Nephron (organoid): ENCODE measurements at regions not wholly inside any gene's neighbourhood (a gene's known extent, or its start where the extent isn't known, plus 50 kb on each side); places are given as distances from the start of the nearest gene placed in this dataset.
A peak's percentile ranks its signal among the peaks of the same experiment; 100 is the strongest.
"Not testable (repeated sequence)": the region's sequence is repeated elsewhere in the genome, so short reads cannot be mapped to it uniquely, and the experiment has no call there.

Experiments used
- H3K27ac Mint-ChIP-seq, 3 experiments: 2 replicates each; pipeline ENCODE4 v1.8.0; 2020; ENCODE audit warnings: mixed read lengths in 3 of 3, mild to moderate bottlenecking in 2 of 3, moderate library complexity in 1 of 3
- H3K27me3 Mint-ChIP-seq: 2 replicates; pipeline ENCODE4 v1.8.0; 2021; ENCODE audit warnings: low read depth, mild to moderate bottlenecking, moderate library complexity, mixed read lengths
- H3K36me3 Mint-ChIP-seq: 2 replicates; pipeline ENCODE4 v1.8.0; 2020; ENCODE audit warnings: low read depth, mixed read lengths
- H3K4me1 Mint-ChIP-seq: 2 replicates; pipeline ENCODE4 v1.8.0; 2020; ENCODE audit warnings: mixed read lengths
- H3K4me3 Mint-ChIP-seq, 3 experiments: 2 replicates each; pipeline ENCODE4 v1.8.0; 2020; ENCODE audit warnings: mild to moderate bottlenecking in 3 of 3, mixed read lengths in 3 of 3, moderate library complexity in 2 of 3
- H3K9me3 Mint-ChIP-seq: 2 replicates; pipeline ENCODE4 v1.8.0; 2020; ENCODE audit warnings: mixed read lengths
- CTCF ChIP-seq, 3 experiments: fragments of 200-600 bp; sonication (generic); IDR thresholded peaks; one replicate each; pipeline ENCODE4 v1.5.0; 2021; ENCODE audit warnings: antibody characterized with exemption in 3 of 3; ENCODE audit not compliant: unreplicated experiment in 3 of 3

GRCh38 chr19:14328406-14328805 is 52.8 kb upstream of the ADGRE5 start:
- no peak overlapping the region for H3K27ac Mint-ChIP-seq
- no peak for TF ChIP-seq CTCF (IDR thresholded peaks at IDR 0.05; ENCODE audit: unreplicated experiment in 3 of 3)

DNA sequence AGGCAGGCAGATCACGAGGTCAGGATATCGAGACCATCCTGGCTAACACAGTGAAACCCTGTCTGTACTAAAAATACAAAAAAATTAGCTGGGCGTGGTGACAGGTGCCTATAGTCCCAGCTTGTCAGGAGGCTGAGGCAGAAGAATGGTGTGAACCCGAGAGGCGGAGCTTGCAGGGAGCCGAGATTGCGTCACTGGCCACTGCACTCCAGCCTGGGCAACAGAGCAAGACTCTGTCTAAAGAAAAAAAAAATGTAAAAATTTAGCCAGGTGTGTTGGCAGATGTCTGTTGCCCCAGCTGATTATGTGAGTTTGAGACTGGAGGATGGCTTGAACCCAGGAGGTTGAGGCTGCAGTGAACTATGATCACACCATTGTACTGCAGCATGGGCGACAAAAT is 54.2 kb upstream of the ADGRE5 start:
- not testable (repeated sequence) for H3K9me3 Mint-ChIP-seq, H3K4me3 Mint-ChIP-seq, H3K36me3 Mint-ChIP-seq, H3K4me1 Mint-ChIP-seq, H3K27ac Mint-ChIP-seq, H3K27me3 Mint-ChIP-seq

More at GRCh38 chr19:14328406-14328805, 52.8 kb upstream of the ADGRE5 start:
- no peak overlapping the region for H3K4me3 Mint-ChIP-seq
- peaks cover 5% of the 10 kb centered on the region for H3K4me1 Mint-ChIP-seq
- H3K36me3 Mint-ChIP-seq, result no peaks in the 10 kb centered on the region
- H3K9me3 Mint-ChIP-seq, result no peaks in the 10 kb centered on the region
- no peaks in the 10 kb centered on the region for H3K27me3 Mint-ChIP-seq

DNA sequence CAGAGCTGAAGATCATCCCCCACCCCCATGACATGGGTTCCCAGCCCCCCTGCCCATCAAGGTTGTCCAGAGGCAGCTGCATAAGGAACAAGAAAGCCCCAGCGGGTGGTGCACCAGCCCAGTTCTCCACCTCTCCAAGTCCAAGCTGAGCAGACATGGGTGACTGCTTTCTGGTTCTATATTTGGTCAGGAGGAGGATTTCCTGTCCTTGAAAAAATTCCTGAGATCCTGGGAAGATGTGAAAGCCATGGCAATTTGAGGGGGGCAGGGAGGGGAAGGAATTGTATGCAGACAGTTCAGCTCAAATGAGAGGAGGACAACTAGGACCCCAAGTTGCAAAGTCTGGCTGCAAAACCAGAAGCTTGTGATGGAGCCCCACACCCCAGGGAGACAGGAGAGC is 55.4 kb upstream of the ADGRE5 start:
- no peak overlapping the region for H3K4me3 Mint-ChIP-seq
- no peaks in the 10 kb centered on the region for H3K36me3 Mint-ChIP-seq

GRCh38 chr19:14325134-14325533 is 56.1 kb upstream of the ADGRE5 start:
- H3K4me1 Mint-ChIP-seq, result peaks cover 5% of the 10 kb centered on the region
- H3K4me3 Mint-ChIP-seq, result no peak overlapping the region
- H3K9me3 Mint-ChIP-seq, result peaks cover 6% of the 10 kb centered on the region
- H3K27me3 Mint-ChIP-seq, result no peaks in the 10 kb centered on the region
- no peak overlapping the region for H3K27ac Mint-ChIP-seq
- H3K36me3 Mint-ChIP-seq, result no peaks in the 10 kb centered on the region
- no peak for TF ChIP-seq CTCF (IDR thresholded peaks at IDR 0.05; ENCODE audit: unreplicated experiment in 3 of 3)

More for the DNA sequence above, 55.4 kb upstream of the ADGRE5 start:
- peaks cover 5% of the 10 kb centered on the region for H3K4me1 Mint-ChIP-seq
- TF ChIP-seq CTCF (IDR thresholded peaks at IDR 0.05; ENCODE audit: unreplicated experiment in 3 of 3), result no peak
- H3K27ac Mint-ChIP-seq, result peak overlapping the region in 1 of 3 experiments; percentile 19
- peaks cover 5% of the 10 kb centered on the region for H3K9me3 Mint-ChIP-seq
- H3K27me3 Mint-ChIP-seq, result no peaks in the 10 kb centered on the region

- H3K36me3 Mint-ChIP-seq, result no peaks in the 10 kb centered on the region
- peaks cover 7% of the 10 kb centered on the region for H3K9me3 Mint-ChIP-seq
- peaks cover 5% of the 10 kb centered on the region for H3K4me1 Mint-ChIP-seq
- H3K27ac Mint-ChIP-seq, result no peak overlapping the region
- no peak overlapping the region for H3K4me3 Mint-ChIP-seq
- H3K27me3 Mint-ChIP-seq, result no peaks in the 10 kb centered on the region
- TF ChIP-seq CTCF (IDR thresholded peaks at IDR 0.05; ENCODE audit: unreplicated experiment in 3 of 3), result no peak
Observed at GRCh38 chr19:14322889-14323463, 58.3 kb upstream of the ADGRE5 start.

- Mint-ChIP-seq H3K9me3 (peaks cover 7% of the 10 kb centered on the region), H3K27me3 (no peaks in the 10 kb centered on the region), H3K27ac (no peak overlapping the region), H3K36me3 (no peaks in the 10 kb centered on the region), H3K4me1 (no peaks in the 10 kb centered on the region), H3K4me3 (no peak overlapping the region)
- no peak for TF ChIP-seq CTCF (IDR thresholded peaks at IDR 0.05; ENCODE audit: unreplicated experiment in 3 of 3)
Observed at GRCh38 chr19:14320253-14320652, 61.0 kb upstream of the ADGRE5 start.

DNA sequence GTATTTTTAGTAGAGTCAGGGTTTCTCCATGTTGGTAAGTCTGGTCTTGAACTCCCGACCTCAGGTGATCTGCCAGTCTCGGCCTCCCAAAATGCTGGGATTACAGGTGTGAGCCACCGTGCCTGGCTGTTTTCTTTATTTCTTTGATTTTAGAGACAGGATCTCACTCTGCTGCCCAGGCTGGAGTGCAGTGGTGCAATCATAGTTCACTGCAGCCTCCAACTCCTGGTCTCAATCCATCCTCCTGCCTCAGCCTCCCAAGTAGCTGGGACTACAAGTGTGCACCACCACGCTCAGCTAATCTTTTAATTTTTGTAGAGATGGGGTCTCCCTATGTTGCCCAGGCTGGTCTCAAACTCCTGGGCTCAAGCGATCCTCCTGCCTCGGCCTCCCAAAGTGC is 61.5 kb upstream of the ADGRE5 start:
- not testable (repeated sequence) for H3K27ac Mint-ChIP-seq, H3K36me3 Mint-ChIP-seq, H3K4me3 Mint-ChIP-seq, H3K9me3 Mint-ChIP-seq, H3K27me3 Mint-ChIP-seq, H3K4me1 Mint-ChIP-seq
